MV-4-11 (cell line): ENCODE measurements at regions not wholly inside any gene's neighbourhood (a gene's known extent, or its start where the extent isn't known, plus 50 kb on each side); places are given as distances from the start of the nearest gene placed in this dataset.

Experiments used
- DNase-seq: peaks from one replicate; lab custom pipeline; 2025; lab: John Stamatoyannopoulos, UW

GRCh38 chr9:129489838-129490582 lies 130.9 kb downstream of the C9orf50 start:
- no peak for DNase-seq

- DNase-seq: peak; percentile 30
Measured at GRCh38 chr9:129487658-129488483, 133.0 kb downstream of the C9orf50 start.

- DNase-seq: no peak
Measured at GRCh38 chr9:129486756-129487657, 133.9 kb downstream of the C9orf50 start.

GRCh38 chr9:129485145-129485774 lies 135.6 kb downstream of the C9orf50 start:
- no peak for DNase-seq

- no peak for DNase-seq
Measured at GRCh38 chr9:129484352-129485000, 136.4 kb downstream of the C9orf50 start.

- DNase-seq: peak; percentile 14
Measured at GRCh38 chr9:129483415-129484351, 137.2 kb downstream of the C9orf50 start.

- DNase-seq: no peak
Measured at GRCh38 chr9:129482521-129483414, 138.1 kb downstream of the C9orf50 start.

GRCh38 chr9:129481810-129482511 lies 138.9 kb downstream of the C9orf50 start:
- DNase-seq: no peak

- no peak for DNase-seq
Measured at GRCh38 chr9:129481424-129481809, 139.5 kb downstream of the C9orf50 start.

- DNase-seq: no peak
Measured at GRCh38 chr9:129480745-129481144, 140.2 kb downstream of the C9orf50 start.

GRCh38 chr9:129480227-129480626 lies 140.7 kb downstream of the C9orf50 start:
- DNase-seq: no peak

- DNase-seq: no peak
Measured at GRCh38 chr9:129479631-129480011, 141.3 kb downstream of the C9orf50 start.

GRCh38 chr9:129478961-129479630 lies 141.8 kb downstream of the C9orf50 start:
- DNase-seq: no peak

GRCh38 chr9:129478461-129478860 lies 142.4 kb downstream of the C9orf50 start:
- no peak for DNase-seq

GRCh38 chr9:129476821-129477611 lies 143.9 kb downstream of the C9orf50 start:
- no peak for DNase-seq

- no peak for DNase-seq
Measured at GRCh38 chr9:129474740-129475404, 146.0 kb downstream of the C9orf50 start.
